ENCODE measurements at regions not wholly inside any gene's neighbourhood (a gene's known extent, or its start where the extent isn't known, plus 50 kb on each side); places are given as distances from the start of the nearest gene placed in this dataset.
A peak's percentile ranks its signal among the peaks of the same experiment; 100 is the strongest.

DNA sequence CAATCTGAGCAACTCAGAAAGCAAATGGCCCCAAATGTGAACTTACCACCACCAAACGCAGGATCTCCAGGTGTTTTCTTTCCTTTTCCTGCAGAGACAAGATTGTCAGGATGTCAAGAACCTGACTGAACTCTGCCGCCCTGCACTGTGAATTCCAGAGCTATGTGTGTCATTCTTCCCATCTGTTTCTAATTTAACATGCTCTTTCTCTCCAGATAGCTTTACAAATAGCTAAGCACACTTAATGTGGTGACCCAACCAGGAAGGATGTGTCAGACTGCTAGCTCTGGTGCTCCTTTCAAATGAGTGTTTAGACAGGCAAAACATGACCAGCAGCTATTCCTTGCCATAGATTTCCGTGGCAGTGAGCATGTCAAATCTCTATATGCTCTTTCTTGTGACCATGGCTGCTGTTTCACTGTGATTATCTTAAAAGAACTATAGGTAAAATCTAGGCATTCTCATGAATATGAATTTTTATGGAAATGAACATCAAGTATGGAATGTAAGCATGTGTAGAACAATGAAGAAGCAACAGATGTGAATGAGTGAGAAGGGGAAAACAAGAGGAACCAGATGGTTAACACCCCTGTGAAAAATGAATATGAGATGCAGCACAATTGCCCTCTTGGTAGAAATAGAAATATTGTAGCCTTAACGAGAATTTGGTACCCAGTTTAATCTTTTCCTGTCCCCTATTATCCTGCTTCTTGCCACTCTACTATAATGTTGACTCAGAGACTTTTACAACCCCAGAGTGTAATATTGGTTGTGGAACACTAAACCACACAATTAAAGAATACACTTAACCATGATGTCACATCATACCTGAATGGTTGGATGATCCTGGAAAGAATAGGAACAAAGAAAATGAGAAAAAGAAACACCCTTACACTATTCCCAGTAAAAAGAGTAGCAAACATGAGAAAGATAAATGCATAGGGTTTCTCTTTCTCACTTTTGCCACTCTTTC is 247.8 kb upstream of the DKK2 start:
- peak; percentile 91 for DNase-seq (ENCODE audit: low read depth)
- TF ChIP-seq, protein P1, sequence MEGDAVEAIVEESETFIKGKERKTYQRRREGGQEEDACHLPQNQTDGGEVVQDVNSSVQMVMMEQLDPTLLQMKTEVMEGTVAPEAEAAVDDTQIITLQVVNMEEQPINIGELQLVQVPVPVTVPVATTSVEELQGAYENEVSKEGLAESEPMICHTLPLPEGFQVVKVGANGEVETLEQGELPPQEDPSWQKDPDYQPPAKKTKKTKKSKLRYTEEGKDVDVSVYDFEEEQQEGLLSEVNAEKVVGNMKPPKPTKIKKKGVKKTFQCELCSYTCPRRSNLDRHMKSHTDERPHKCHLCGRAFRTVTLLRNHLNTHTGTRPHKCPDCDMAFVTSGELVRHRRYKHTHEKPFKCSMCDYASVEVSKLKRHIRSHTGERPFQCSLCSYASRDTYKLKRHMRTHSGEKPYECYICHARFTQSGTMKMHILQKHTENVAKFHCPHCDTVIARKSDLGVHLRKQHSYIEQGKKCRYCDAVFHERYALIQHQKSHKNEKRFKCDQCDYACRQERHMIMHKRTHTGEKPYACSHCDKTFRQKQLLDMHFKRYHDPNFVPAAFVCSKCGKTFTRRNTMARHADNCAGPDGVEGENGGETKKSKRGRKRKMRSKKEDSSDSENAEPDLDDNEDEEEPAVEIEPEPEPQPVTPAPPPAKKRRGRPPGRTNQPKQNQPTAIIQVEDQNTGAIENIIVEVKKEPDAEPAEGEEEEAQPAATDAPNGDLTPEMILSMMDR (IDR thresholded peaks at IDR 0.05; ENCODE audit: insufficient read depth, low read length) = no peak
- no peak overlapping the region for H3K4me3 ChIP-seq (ENCODE audit: low read depth, low read length)

GRCh38 chr4:107279733-107280132 is 243.6 kb upstream of the DKK2 start:
- peak; percentile 40 for DNase-seq (ENCODE audit: low read depth)
- H3K4me3 ChIP-seq (ENCODE audit: low read depth, low read length) = no peak overlapping the region
- TF ChIP-seq, protein P1 (IDR thresholded peaks at IDR 0.05; ENCODE audit: insufficient read depth, low read length) = no peak

DNA sequence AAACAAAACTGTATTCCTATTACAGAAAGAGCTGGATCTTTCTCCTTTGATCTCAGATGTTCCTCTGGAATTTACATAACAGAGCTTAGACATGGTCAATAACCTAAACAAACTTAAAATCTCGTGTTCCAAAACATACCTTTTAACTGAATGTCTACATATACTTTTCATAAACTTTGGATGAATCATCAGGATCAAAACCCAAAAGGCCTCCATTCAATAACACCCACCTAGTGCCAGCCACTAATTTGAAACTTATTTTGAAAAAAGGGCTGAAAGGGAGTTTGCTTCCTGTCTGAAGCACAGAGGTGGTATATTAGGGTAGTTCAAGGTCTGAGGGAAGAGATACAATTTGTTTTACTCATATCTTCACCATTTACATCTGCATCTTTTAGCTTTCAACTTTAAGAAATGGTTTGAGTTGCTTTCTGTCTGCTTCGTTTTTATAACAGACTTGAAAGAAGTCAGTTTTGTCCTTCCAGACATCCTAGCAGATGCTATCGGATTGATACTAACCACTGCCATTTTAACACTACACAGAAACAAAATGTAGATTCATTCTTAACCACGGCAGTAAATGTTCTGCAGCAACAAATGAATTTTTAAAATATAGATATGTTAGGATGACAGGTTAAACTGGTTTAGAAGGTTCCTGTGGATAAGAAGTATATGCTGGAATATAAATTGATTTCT is 242.8 kb upstream of the DKK2 start:
- DNase-seq (ENCODE audit: low read depth) = peak; percentile 13
- H3K4me3 ChIP-seq (ENCODE audit: low read depth, low read length) = no peak overlapping the region
- TF ChIP-seq, protein P1 (IDR thresholded peaks at IDR 0.05; ENCODE audit: insufficient read depth, low read length) = no peak

GRCh38 chr4:107276052-107276451 is 239.9 kb upstream of the DKK2 start:
- TF ChIP-seq, protein P1 (IDR thresholded peaks at IDR 0.05; ENCODE audit: insufficient read depth, low read length) = no peak
- H3K4me3 ChIP-seq (ENCODE audit: low read depth, low read length) = no peak overlapping the region
- no peak for DNase-seq (ENCODE audit: low read depth)

DNA sequence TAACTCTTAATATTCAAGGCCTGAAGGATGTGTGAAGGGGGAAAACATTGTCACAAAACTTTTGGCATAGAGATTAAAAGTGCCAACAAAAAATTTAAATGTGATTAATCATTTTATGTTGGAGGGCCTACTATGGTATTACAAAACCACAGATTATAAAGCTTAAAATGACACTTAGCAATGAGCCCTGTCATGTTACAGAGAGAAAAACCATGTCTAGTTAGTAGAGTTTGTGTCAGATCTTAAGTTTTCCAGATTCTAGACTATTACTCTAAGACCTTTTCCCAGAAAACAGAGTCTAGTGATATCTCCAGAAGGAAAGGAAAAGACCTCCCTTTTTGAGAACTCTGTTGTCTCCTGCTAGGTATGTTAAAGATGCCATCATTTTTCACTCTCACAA is 239.1 kb upstream of the DKK2 start:
- DNase-seq (ENCODE audit: low read depth) = no peak
- TF ChIP-seq, protein P1 (IDR thresholded peaks at IDR 0.05; ENCODE audit: insufficient read depth, low read length) = no peak
- no peak overlapping the region for H3K4me3 ChIP-seq (ENCODE audit: low read depth, low read length)

DNA sequence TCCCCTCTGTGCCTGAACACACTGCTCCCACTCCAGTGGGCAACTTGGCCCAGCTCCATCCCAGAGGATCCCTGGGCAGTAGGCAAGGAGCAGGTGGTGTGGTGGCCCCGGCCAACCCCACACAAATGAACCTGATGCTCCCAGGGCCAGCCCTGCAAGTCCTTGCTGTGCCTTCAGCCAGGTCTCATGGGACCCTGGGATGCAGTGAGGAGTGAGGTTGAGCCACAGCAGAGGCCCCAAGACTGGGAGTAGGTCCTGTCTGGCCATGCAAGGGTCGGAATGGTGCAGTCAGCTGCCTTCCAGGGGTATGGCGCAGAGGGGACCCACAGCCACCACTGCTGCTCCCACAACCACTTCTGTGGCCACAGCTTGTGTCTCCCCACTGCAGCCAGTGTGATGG is 234.5 kb upstream of the DKK2 start:
- no peak for DNase-seq (ENCODE audit: low read depth)
- TF ChIP-seq, protein P1 (IDR thresholded peaks at IDR 0.05; ENCODE audit: insufficient read depth, low read length) = no peak
- no peak overlapping the region for H3K4me3 ChIP-seq (ENCODE audit: low read depth, low read length)
